ENCODE measurements at regions not wholly inside any gene's neighbourhood (a gene's known extent, or its start where the extent isn't known, plus 50 kb on each side); places are given as distances from the start of the nearest gene placed in this dataset.

- no peak for DNase-seq (ENCODE audit: low spot score)
These were observed 134.8 kb upstream of the NAMPT start for GRCh38 chr7:106419455-106420182.

DNA sequence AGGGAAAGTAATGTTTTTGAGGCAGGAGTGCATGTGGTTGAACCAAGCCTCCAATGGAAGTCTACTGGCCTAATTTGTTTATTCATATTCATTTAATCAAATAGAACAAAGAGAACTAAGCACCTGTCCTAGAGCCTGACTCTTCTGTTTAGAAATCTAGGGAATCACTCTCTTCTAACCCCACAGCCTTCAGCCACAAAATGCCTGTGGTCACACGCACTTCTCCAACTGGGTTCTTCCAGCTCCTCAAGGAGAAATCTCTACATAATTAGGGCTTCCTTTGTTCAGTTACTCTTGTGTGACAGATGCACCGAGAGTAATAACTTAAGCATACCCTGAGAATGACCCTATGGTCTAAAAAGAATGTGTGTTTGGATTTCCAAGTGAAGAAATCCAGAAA is 133.7 kb upstream of the NAMPT start:
- no peak for DNase-seq (ENCODE audit: low spot score)

GRCh38 chr7:106418094-106418493 is 133.3 kb upstream of the NAMPT start:
- no peak for DNase-seq (ENCODE audit: low spot score)

DNA sequence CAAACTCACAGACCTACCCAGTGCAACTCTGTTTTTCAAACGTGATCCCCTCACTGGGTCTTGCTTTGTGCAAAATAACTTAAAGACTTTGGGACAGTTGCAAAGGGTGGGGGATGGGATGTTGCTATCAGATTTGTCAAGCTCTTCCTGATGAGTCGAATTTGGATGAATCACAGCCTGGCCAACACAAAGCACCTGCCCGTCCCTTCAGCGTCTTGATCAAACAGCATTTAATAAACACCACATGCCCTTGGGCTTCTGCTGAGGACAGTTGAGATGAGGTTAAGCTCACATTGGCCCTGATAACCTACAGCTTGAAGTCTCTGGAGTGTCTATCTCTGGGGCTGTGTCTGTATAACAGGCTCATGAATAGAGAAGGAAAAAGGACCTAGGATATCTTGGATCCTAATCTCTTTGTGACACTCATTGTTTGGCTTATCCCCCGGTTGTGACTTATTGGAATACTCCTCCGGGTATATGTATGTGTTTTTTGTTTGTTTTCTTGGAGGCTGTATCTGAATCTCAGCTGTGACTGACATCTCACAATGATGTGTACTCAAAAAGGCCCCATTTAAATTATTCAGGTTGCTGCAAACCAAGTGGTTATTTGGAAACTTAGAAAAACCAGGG is 132.6 kb upstream of the NAMPT start:
- DNase-seq (ENCODE audit: low spot score) = no peak

- no peak for DNase-seq (ENCODE audit: low spot score)
These were observed 131.6 kb upstream of the NAMPT start for GRCh38 chr7:106416430-106416829.

DNA sequence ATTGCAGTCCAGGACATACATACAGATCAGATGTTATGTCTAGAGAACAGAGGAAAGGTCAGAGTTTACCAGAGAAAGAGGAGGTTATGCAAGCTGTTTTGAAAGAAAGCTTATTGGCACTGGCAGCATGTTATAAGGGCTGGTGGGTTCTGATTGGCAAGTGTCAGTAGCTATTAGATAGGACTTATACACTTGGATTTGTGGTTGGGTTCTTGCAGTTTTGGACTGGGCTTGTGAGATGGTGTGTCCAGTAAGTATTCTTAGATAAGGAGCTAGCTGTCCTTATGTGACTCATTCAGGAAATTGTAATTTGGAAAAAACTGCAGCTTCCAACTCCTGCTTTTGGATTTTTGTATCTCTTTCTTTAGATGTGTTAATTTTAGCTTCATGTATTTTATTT is 130.7 kb upstream of the NAMPT start:
- DNase-seq (ENCODE audit: low spot score) = no peak

DNA sequence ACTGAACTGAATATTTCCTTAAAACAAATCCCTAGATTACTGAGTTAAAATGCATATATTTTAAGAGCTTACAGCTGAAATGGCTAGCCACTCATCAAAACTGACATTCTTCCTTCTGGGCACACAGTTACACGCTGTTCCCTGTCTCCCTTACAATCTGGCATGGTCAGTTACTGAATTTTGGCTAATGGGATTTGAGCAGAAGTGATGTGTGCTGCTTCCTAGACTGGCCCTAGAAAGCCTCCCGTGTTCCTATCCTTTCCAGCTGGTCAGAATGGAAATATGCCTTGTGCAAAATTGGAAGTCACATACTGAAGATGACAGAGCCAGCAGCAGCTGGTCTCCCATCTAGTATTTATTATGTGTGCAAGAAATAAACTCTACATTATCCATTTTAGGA is 128.7 kb upstream of the NAMPT start:
- DNase-seq (ENCODE audit: low spot score) = no peak

- DNase-seq (ENCODE audit: low spot score) = no peak
These were observed 120.9 kb upstream of the NAMPT start for GRCh38 chr7:106405697-106406141.

- no peak for DNase-seq (ENCODE audit: low spot score)
These were observed 118.1 kb upstream of the NAMPT start for GRCh38 chr7:106402898-106403297.

DNA sequence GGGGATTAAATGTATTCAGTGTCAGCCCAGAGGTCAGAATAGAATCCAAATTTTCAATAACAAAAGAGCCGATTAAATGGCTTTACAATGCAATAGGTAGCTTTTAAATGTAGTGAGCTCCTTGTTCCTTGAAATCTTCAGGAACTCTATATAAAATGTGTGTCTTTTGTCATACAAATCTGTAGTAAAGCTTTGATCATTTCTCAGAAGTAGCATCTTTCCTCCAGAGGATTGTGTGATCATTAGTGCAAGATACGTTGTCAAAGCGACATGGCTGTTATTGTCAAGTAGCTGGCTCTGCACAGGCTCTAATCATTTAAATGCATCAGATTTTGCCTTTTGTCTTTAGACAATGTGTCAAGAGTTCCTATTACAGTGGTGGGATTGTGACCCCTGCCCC is 116.1 kb upstream of the NAMPT start:
- no peak for DNase-seq (ENCODE audit: low spot score)

DNA sequence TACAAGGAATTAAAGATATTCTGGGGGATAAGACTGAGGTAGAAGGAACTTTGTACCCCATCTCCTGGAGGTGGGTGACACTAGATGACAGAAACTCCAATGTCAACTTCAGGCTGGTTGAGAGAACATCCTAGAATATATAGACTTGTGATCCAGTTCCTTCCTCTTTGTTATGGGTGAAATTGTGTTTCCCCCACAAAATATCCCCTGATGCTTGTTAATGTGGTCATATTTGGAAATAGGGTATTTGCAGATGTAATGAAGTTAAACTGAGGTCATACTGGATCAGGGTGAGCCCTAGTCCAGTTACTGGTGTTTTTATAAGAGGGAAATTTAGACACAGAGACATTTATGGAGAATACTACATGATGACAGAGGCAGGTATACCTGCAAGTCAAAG is 114.0 kb upstream of the NAMPT start:
- DNase-seq (ENCODE audit: low spot score) = no peak

- no peak for DNase-seq (ENCODE audit: low spot score)
These were observed 113.2 kb upstream of the NAMPT start for GRCh38 chr7:106397994-106398393.

DNA sequence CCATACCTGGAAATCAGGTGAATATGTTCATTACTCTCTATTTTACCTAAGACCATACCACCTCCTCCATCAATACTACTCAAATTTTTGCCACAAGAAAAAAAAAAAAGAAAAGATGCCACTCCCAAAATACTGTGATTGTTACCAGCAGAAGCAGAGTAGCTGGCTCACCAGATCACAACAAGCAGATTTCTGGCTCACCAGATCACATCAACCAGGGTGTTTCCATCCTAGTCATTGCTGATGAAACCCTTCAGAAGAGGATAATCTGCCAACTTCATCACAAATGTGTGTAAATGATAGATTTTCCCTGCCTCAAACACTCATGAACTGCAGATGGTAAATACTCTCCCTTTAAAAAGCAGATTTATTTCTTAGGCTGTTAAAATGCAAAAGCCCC is 109.7 kb upstream of the NAMPT start:
- DNase-seq (ENCODE audit: low spot score) = no peak

DNA sequence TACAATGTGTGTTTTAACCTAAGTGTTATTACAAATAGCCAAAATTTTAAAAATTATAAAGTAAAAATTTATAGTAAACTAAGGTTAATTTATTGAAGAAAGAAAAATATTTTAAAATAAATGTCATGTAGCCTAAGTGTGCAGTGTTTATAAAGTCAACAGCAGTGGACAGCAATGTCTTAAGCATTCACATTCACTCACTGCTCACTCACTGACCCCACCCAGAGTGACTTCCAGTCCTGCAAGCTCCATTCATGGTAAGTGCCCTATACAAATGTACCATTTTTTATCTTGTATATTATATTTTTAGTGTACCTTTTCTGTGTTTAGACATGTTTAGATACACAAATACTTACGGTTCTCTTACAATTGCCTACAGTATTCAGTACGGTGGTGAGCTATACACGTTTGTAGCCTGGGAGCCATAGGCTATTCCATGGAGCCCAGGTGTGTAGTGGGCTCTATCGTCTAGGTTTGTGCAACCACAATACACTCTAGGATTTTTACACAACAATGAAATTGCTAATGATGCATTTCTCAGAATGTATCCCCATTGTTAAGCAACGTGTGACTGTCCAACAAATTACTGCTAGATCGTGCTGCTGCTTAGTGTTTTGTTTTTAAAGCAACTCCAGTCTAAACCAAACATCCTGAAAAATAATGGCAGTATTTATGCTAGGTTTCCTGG is 108.9 kb upstream of the NAMPT start:
- DNase-seq (ENCODE audit: low spot score) = no peak

- no peak for DNase-seq (ENCODE audit: low spot score)
These were observed 107.8 kb upstream of the NAMPT start for GRCh38 chr7:106392590-106392989.

- DNase-seq (ENCODE audit: low spot score) = no peak
These were observed 107.4 kb upstream of the NAMPT start for GRCh38 chr7:106392144-106392543.

DNA sequence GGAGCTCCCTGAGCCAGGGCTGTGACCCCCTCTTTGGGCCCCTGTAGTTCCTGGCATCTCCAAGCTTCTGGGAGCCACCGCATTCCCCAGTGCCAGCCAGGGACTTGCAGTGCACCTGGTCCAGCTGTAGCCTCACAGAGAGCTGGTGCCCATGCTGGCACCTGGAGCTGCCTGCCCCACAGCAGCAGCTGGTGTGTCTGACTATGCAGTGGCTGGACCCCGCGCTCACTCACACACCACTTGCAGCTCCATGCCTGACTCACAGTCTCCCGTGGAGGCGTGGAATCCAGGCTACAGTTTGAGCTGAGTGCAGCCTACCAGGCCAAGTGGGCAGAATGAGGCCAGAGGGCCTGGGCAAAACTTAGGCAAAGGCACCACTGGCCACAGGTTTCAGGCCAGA is 102.2 kb upstream of the NAMPT start:
- DNase-seq (ENCODE audit: low spot score) = no peak

DNA sequence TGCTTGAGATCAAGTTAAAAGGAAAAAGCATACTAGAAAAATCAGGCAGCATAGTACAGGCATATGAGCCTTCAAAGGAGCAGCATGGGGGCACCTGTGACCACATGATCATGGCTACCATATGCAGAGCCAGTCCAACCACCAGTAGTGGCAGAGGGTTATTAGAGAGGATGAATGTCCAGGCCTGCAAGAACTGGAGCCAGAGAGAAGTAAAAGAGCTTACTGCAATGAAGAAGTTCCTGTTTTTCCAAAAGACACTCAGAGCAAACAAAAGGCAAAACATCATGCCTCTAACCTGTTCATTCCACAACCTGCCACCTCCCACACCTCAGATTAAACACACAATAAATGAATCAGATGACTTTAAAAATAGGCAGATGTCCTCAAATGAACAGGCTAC is 99.6 kb upstream of the NAMPT start:
- no peak for DNase-seq (ENCODE audit: low spot score)

GRCh38 chr7:106382929-106383328 is 98.1 kb upstream of the NAMPT start:
- DNase-seq (ENCODE audit: low spot score) = no peak

GRCh38 chr7:106382129-106382528 is 97.3 kb upstream of the NAMPT start:
- DNase-seq (ENCODE audit: low spot score) = no peak

DNA sequence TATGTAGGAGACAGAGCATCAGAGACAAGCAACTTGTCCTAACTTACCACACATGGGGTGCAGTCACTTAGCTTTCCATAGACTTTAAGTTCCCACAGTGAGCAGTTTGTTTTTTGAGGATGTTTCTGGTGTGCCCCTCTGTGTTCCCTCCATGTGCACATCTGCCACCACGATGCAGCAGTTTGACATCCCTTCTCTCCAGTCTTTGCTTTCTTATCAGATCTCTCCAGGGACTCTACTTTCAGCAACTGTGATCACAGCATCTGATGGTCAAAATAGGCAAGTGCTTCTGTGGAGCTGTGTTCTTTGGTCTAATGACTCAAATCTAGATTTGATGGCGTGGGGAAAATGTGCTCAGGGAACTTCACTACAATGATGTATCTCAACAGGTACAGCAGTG is 96.5 kb upstream of the NAMPT start:
- DNase-seq (ENCODE audit: low spot score) = no peak

- DNase-seq (ENCODE audit: low spot score) = no peak
These were observed 93.1 kb upstream of the NAMPT start for GRCh38 chr7:106377847-106378361.
